Body of pancreas (tissue), 4 donors: ENCODE measurements at regions not wholly inside any gene's neighbourhood (a gene's known extent, or its start where the extent isn't known, plus 50 kb on each side); places are given as distances from the start of the nearest gene placed in this dataset.

Experiments
- CTCF ChIP-seq, 7 experiments: fragments of 450-650 bp in 4 of 7; fragments of 200-600 bp in 3 of 7; sonication (generic) in 3 of 7; IDR thresholded peaks; one replicate each; pipeline ENCODE4 v1.5.1; 2016 to 2019; ENCODE audit warnings: antibody characterized with exemption in 7 of 7
- POLR2A ChIP-seq, 3 donors: fragments of 450-650 bp; IDR thresholded peaks; one replicate each; pipeline ENCODE4 v1.6.1; 2016; ENCODE audit warnings: antibody characterized with exemption in 3 of 3, mild to moderate bottlenecking in 2 of 3

- TF ChIP-seq POLR2A (IDR thresholded peaks at IDR 0.05) = no peak
- TF ChIP-seq CTCF (IDR thresholded peaks at IDR 0.05) = no peak
These were observed 290.1 kb upstream of the ZNF608 start for GRCh38 chr5:125036494-125036893.
